Keratinocyte (primary cell): ENCODE measurements at regions not wholly inside any gene's neighbourhood (a gene's known extent, or its start where the extent isn't known, plus 50 kb on each side); places are given as distances from the start of the nearest gene placed in this dataset.

Source experiments
- CTCF ChIP-seq, 3 experiments: IDR thresholded peaks in 1 of 3; conservative IDR thresholded peaks in 1 of 3; optimal IDR thresholded peaks in 1 of 3; 2 replicates in 2 of 3; 3 replicates in 1 of 3; pipeline versions ENCODE3 to v1.5.1; 2011; ENCODE audit warnings: low read length in 3 of 3, mild to moderate bottlenecking in 3 of 3, moderate library complexity in 2 of 3, control low read depth in 1 of 3, inconsistent platforms in 1 of 3; ENCODE audit not compliant: insufficient read depth in 2 of 3; ENCODE audit errors: extremely low read depth in 1 of 3
- EZH2 ChIP-seq: IDR thresholded peaks from one replicate; pipeline ENCODE4 v1.6.1; 2012; ENCODE audit warnings: inconsistent platforms, mild to moderate bottlenecking, low read length, moderate library complexity

GRCh38 chr1:106780066-106780465, 276.4 kb upstream of the PRMT6 start:
- TF ChIP-seq CTCF (optimal IDR thresholded peaks at IDR 0.05 in 1 of 3, IDR thresholded peaks at IDR 0.05 in 1 of 3, conservative IDR thresholded peaks at IDR 0.05 in 1 of 3; ENCODE audit: extremely low read depth in 1 of 3, insufficient read depth in 2 of 3, low read length in 3 of 3): no peak
- TF ChIP-seq EZH2: no peak
